LHCN-M2 (cell line): ENCODE measurements at regions not wholly inside any gene's neighbourhood (a gene's known extent, or its start where the extent isn't known, plus 50 kb on each side); places are given as distances from the start of the nearest gene placed in this dataset.
A peak's percentile ranks its signal among the peaks of the same experiment; 100 is the strongest.

Experiments used
- DNase-seq: peaks from one replicate; pipeline ENCODE4 v3.0.0-alpha.2; 2012; ENCODE audit warnings: low read depth

GRCh38 chr1:199096591-199096990 is 457.8 kb downstream of the PTPRC start:
- no peak for DNase-seq

- DNase-seq, result no peak
Measured at GRCh38 chr1:199098468-199098867, 459.6 kb downstream of the PTPRC start.

- no peak for DNase-seq
Measured at GRCh38 chr1:199101139-199101538, 462.3 kb downstream of the PTPRC start.

GRCh38 chr1:199101635-199102034 is 462.8 kb downstream of the PTPRC start:
- no peak for DNase-seq

- DNase-seq, result no peak
Measured at GRCh38 chr1:199102239-199102638, 463.4 kb downstream of the PTPRC start.

GRCh38 chr1:199109160-199109559 is 470.3 kb downstream of the PTPRC start:
- no peak for DNase-seq

GRCh38 chr1:199112365-199112764 is 473.5 kb downstream of the PTPRC start:
- DNase-seq, result no peak

GRCh38 chr1:199113265-199113869 is 474.5 kb downstream of the PTPRC start:
- peak; percentile 60 for DNase-seq

GRCh38 chr1:199116488-199116887 is 477.6 kb downstream of the PTPRC start:
- no peak for DNase-seq

- DNase-seq, result no peak
Measured at GRCh38 chr1:199121047-199121446, 482.2 kb downstream of the PTPRC start.

- no peak for DNase-seq
Measured at GRCh38 chr1:199122085-199122484, 483.2 kb downstream of the PTPRC start.

- DNase-seq, result peak; percentile 76
Measured at GRCh38 chr1:199122532-199123311, 483.9 kb downstream of the PTPRC start.

GRCh38 chr1:199123615-199124014 is 484.8 kb downstream of the PTPRC start:
- peak; percentile 92 for DNase-seq

- peak; percentile 21 for DNase-seq
Measured at GRCh38 chr1:199124351-199124750, 485.5 kb downstream of the PTPRC start.

- DNase-seq, result peak; percentile 29
Measured at GRCh38 chr1:199129247-199129646, 490.4 kb downstream of the PTPRC start.

GRCh38 chr1:199132006-199132405 is 493.2 kb downstream of the PTPRC start:
- DNase-seq, result no peak

- DNase-seq, result no peak
Measured at GRCh38 chr1:199135901-199136300, 497.1 kb downstream of the PTPRC start.

GRCh38 chr1:199138061-199138460 is 499.2 kb downstream of the PTPRC start:
- DNase-seq, result no peak

- no peak for DNase-seq
Measured at GRCh38 chr1:199149591-199149990, 510.8 kb downstream of the PTPRC start.

GRCh38 chr1:199150756-199151155 is 511.9 kb downstream of the PTPRC start:
- no peak for DNase-seq

GRCh38 chr1:199151634-199152425 is 513.0 kb downstream of the PTPRC start:
- DNase-seq, result no peak

- DNase-seq, result no peak
Measured at GRCh38 chr1:199152676-199153075, 513.8 kb downstream of the PTPRC start.
